Skeletal muscle cell (primary cell): ENCODE measurements at regions not wholly inside any gene's neighbourhood (a gene's known extent, or its start where the extent isn't known, plus 50 kb on each side); places are given as distances from the start of the nearest gene placed in this dataset.

Source experiments
- DNase-seq: peaks from one replicate; pipeline ENCODE4 v3.0.0-alpha.2; 2010; ENCODE audit warnings: low read depth
- H3K4me3 ChIP-seq: 2 replicates; pipeline ENCODE4 v1.5.1; 2011; ENCODE audit warnings: low read depth, mild to moderate bottlenecking, control low read depth, low read length, moderate library complexity

GRCh38 chr9:27945386-27945785 lies 372.1 kb upstream of the C9orf72 start:
- no peak overlapping the region for H3K4me3 ChIP-seq
- DNase-seq, result peak; percentile 16

- H3K4me3 ChIP-seq, result no peak overlapping the region
- DNase-seq, result no peak
Observed at GRCh38 chr9:27950382-27950781, 377.1 kb upstream of the C9orf72 start.

DNA sequence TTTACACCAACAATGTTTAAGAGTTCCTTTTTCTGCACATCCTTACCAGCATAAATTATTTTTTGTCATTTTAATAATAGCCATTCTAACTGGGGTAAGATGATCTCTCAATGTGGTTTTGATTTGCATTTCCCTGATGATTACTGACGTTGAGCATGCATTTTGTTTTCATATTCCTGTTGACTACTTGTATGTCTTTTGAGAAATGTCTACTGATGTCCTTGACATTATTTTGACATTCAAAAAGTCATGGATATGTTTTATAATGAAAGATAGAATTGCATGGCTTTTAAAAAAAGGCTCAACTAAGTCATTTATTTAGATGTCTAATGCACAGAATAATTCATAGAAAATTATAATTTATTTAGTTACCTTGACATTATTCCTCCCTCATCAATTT lies 381.6 kb upstream of the C9orf72 start:
- DNase-seq, result no peak
- no peak overlapping the region for H3K4me3 ChIP-seq

DNA sequence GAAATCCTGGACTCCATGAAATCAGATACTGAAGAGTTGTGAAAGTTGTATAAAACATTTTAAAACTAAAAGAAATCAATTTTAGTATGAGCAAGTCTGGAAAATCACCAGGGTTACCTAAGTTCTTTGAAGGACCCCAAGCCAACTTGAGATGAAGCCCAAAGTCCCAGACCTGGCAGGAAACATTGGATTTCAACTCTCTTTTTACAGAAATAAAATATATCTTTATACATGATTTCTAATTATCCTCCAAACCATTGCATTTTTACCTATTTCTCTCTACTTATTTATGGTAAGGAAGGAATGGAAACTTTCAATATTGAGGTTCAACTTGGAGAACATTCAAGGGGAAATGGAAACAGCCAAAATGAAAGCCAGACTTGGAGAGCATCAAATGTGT lies 390.6 kb upstream of the C9orf72 start:
- H3K4me3 ChIP-seq, result no peak overlapping the region
- DNase-seq, result no peak

DNA sequence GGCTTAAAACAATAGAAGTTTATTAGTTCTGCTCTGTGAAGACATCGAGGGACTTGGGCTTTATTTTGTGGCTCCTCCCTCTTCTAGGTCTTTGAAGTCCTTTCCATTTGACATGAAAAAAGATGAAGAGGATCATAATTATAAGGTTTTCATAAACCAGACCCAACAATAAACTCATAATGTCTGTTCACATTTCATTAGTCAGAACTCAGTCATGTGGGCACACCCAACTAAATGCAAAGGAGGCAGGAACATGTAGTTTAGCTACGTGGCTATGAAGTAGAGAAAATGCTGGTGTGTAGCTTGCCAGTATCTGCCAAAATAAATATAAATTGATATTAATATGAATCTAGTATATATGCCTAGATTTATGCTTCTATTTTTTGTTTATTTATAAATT lies 393.9 kb upstream of the C9orf72 start:
- no peak overlapping the region for H3K4me3 ChIP-seq
- DNase-seq, result no peak

GRCh38 chr9:27977931-27978330 lies 404.6 kb upstream of the C9orf72 start:
- H3K4me3 ChIP-seq, result no peak overlapping the region
- no peak for DNase-seq

- no peak overlapping the region for H3K4me3 ChIP-seq
- DNase-seq, result no peak
Observed at GRCh38 chr9:27985714-27986113, 412.4 kb upstream of the C9orf72 start.

GRCh38 chr9:27990524-27990923 lies 417.2 kb upstream of the C9orf72 start:
- no peak overlapping the region for H3K4me3 ChIP-seq
- no peak for DNase-seq

GRCh38 chr9:27991221-27991620 lies 417.9 kb upstream of the C9orf72 start:
- DNase-seq, result no peak
- H3K4me3 ChIP-seq, result no peak overlapping the region

DNA sequence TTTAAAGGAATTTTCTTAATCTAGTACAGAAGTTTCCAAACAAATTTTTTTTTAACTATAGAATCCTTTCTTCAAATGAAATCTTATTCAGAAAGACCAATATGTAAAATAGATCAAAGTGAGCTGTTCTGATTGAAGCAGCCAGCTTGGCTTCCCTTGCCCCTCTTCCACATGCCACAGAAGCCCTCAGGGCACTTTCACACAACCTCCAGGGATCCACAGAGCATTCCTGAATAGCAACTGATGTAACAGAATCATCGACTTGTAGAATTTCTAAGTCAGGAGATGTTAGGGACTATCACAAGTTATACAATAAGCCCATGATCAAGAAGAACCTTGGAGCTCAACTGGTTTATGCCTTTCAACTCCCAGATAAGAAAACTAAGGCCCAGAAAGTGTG lies 427.8 kb upstream of the C9orf72 start:
- H3K4me3 ChIP-seq, result no peak overlapping the region
- no peak for DNase-seq

DNA sequence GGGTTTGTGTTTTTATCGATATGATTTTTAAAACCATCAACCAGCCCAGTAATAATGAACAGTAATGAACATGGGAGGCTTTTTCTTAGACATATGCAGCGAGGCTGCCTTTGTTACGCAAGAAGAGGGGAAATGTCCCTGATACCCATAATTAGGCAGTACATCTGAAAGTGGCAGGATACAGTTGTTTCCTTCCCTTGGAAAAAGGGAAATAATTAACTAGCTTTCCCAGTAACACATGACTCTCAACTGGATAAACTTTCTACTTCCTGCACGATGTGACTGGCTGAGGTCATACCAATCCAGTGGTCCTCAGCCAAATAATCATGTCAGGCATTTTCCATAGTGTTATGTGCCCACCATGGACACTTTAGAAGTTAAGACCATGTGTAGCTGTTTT lies 431.6 kb upstream of the C9orf72 start:
- DNase-seq, result no peak
- H3K4me3 ChIP-seq, result no peak overlapping the region

GRCh38 chr9:28005779-28006178 lies 432.5 kb upstream of the C9orf72 start:
- DNase-seq, result no peak
- no peak overlapping the region for H3K4me3 ChIP-seq

- no peak for DNase-seq
- H3K4me3 ChIP-seq, result no peak overlapping the region
Observed at GRCh38 chr9:28007097-28007817, 434.0 kb upstream of the C9orf72 start.

DNA sequence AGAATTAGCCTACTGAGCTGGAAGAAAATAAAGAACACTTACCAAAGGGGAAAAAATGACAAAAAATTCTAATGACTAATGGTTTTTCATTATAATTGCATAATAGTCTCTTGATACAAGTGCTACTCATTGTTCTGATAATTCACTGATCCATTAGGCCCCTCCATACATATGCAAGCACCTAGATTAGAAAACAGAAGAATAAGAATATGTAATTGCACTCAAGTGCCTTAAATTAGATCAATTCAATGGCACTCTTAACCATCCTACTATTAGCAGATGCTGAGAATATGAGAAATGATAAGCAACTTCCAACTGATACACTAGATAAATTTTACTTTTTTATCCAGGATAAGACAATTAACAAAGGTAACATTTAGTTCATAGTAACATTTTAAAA lies 440.9 kb upstream of the C9orf72 start:
- DNase-seq, result no peak
- H3K4me3 ChIP-seq, result no peak overlapping the region

- DNase-seq, result no peak
- H3K4me3 ChIP-seq, result no peak overlapping the region
Observed at GRCh38 chr9:28024676-28025075, 451.4 kb upstream of the C9orf72 start.

- DNase-seq, result no peak
- H3K4me3 ChIP-seq, result no peak overlapping the region
Observed at GRCh38 chr9:28025186-28025585, 451.9 kb upstream of the C9orf72 start.

GRCh38 chr9:28031521-28032267 lies 458.4 kb upstream of the C9orf72 start:
- H3K4me3 ChIP-seq, result no peak overlapping the region
- no peak for DNase-seq

DNA sequence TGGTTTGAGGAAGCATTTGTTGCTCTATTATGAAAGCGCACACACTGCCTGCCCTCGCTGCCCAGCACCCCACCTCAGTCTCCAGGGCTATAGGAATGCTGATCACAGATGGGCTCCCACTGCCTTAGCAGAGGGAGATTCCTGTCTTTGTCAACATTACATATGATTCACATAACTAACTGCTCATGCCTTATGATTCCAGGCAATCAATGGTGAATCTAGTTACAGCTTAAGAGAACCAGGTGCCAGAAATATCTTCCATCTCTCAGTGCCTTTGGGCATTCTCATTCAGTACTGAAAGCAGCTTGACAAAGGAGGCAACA lies 458.9 kb upstream of the C9orf72 start:
- no peak overlapping the region for H3K4me3 ChIP-seq
- DNase-seq, result no peak

- no peak for DNase-seq
- H3K4me3 ChIP-seq, result no peak overlapping the region
Observed at GRCh38 chr9:28034242-28034641, 461.0 kb upstream of the C9orf72 start.

DNA sequence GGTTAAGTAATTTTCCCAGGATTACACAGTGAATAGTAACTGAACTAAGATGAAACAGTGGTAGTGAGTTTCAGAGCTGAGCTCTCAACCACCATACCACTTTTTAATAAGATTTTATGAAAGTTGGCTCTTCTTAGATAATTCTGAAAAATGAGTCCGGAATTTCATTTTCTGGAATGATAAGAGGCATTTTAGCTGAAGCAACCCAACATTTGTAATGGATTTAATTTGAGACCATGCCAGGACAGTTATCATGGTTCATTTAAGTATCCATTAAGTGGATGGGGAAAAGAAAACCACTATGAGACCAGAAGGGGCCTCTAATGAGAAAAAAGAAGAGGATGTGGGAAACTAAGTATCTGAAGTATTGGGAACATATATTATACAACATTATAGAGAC lies 464.7 kb upstream of the C9orf72 start:
- DNase-seq, result no peak

GRCh38 chr9:28045051-28045450 lies 471.8 kb upstream of the C9orf72 start:
- DNase-seq, result no peak
- no peak overlapping the region for H3K4me3 ChIP-seq

More for the DNA sequence above, 464.7 kb upstream of the C9orf72 start:
- no peak overlapping the region for H3K4me3 ChIP-seq
